Endothelial cell (in vitro differentiated cells): ENCODE measurements at regions not wholly inside any gene's neighbourhood (a gene's known extent, or its start where the extent isn't known, plus 50 kb on each side); places are given as distances from the start of the nearest gene placed in this dataset.

Source experiments
- DNase-seq: peaks from one replicate; pipeline ENCODE4 v3.0.0; 2021; ENCODE audit warnings: low spot score
- H3K27ac Mint-ChIP-seq: one replicate; pipeline ENCODE4 v1.8.0; 2021; ENCODE audit warnings: mixed read lengths, inconsistent platforms; ENCODE audit not compliant: unreplicated experiment
- H3K27me3 Mint-ChIP-seq: one replicate; pipeline ENCODE4 v1.8.0; 2021; ENCODE audit warnings: mild to moderate bottlenecking, moderate library complexity, mixed read lengths, inconsistent platforms; ENCODE audit not compliant: unreplicated experiment
- H3K36me3 Mint-ChIP-seq: one replicate; pipeline ENCODE4 v1.8.0; 2021; ENCODE audit warnings: mild to moderate bottlenecking, low read depth, mixed read lengths, inconsistent platforms; ENCODE audit not compliant: unreplicated experiment
- H3K4me1 Mint-ChIP-seq: one replicate; pipeline ENCODE4 v1.8.0; 2021; ENCODE audit warnings: mild to moderate bottlenecking, mixed read lengths, inconsistent platforms; ENCODE audit not compliant: unreplicated experiment
- H3K4me3 Mint-ChIP-seq: one replicate; pipeline ENCODE4 v1.8.0; 2021; ENCODE audit warnings: mild to moderate bottlenecking, mixed read lengths, inconsistent platforms; ENCODE audit not compliant: unreplicated experiment
- H3K9me3 Mint-ChIP-seq: one replicate; pipeline ENCODE4 v1.8.0; 2021; ENCODE audit warnings: mixed read lengths, inconsistent platforms; ENCODE audit not compliant: unreplicated experiment
- TF ChIP-seq, protein P1 (sequence below): fragments of 200-600 bp; sonication (generic); IDR thresholded peaks from one replicate; pipeline ENCODE4 v1.5.0; 2021; ENCODE audit warnings: antibody characterized with exemption; ENCODE audit not compliant: unreplicated experiment

DNA sequence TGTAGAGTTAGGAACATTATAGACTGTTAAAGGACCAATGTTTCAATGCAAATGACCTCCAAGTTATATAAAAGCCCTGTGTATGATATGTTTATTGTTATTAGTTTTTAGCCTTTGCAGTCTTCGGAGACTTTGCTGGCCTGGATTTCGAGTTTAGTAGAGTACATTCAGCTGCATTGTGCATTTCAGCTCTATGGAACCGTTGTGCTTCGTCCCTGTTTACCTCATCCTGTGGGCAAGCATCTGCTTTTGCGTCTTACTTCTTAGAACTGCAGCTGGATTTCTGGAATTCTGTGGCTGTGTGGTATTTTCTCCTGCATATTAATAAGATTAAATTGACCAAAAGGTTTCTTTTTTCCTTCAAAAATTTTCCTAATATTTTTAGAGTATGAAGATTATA, 138.6 kb downstream of the KCNRG start:
- Mint-ChIP-seq H3K9me3 (no peaks in the 10 kb centered on the region), H3K27me3 (peaks cover under 1% of the 10 kb centered on the region), H3K4me1 (peaks cover 4% of the 10 kb centered on the region), H3K4me3 (no peak overlapping the region), H3K36me3 (no peaks in the 10 kb centered on the region), H3K27ac (no peak overlapping the region)
- TF ChIP-seq, protein P1, sequence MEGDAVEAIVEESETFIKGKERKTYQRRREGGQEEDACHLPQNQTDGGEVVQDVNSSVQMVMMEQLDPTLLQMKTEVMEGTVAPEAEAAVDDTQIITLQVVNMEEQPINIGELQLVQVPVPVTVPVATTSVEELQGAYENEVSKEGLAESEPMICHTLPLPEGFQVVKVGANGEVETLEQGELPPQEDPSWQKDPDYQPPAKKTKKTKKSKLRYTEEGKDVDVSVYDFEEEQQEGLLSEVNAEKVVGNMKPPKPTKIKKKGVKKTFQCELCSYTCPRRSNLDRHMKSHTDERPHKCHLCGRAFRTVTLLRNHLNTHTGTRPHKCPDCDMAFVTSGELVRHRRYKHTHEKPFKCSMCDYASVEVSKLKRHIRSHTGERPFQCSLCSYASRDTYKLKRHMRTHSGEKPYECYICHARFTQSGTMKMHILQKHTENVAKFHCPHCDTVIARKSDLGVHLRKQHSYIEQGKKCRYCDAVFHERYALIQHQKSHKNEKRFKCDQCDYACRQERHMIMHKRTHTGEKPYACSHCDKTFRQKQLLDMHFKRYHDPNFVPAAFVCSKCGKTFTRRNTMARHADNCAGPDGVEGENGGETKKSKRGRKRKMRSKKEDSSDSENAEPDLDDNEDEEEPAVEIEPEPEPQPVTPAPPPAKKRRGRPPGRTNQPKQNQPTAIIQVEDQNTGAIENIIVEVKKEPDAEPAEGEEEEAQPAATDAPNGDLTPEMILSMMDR = no peak
- no peak for DNase-seq

DNA sequence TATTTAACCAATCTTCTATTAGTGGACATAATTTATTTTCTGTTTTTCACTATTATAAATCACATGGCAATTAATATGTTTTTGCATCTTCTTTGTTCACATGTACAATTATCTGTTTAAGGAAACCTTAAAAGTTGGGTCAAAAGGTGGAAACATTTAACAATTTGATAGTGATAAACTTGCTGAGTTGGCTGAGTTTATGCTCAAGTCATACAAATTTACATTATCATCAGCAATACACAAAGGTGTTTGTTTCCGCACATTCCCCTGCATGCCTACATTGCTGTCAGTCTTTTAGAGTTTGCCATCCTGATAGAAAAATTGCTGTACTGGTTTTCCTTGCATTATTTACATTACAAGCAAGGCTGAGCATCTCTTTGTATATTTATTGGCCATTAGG, 139.5 kb downstream of the KCNRG start:
- Mint-ChIP-seq H3K9me3 (no peaks in the 10 kb centered on the region), H3K27ac (no peak overlapping the region), H3K36me3 (no peaks in the 10 kb centered on the region), H3K27me3 (peaks cover 1% of the 10 kb centered on the region), H3K4me1 (peaks cover 1% of the 10 kb centered on the region), H3K4me3 (no peak overlapping the region)
- DNase-seq = no peak
- TF ChIP-seq, protein P1 = no peak

DNA sequence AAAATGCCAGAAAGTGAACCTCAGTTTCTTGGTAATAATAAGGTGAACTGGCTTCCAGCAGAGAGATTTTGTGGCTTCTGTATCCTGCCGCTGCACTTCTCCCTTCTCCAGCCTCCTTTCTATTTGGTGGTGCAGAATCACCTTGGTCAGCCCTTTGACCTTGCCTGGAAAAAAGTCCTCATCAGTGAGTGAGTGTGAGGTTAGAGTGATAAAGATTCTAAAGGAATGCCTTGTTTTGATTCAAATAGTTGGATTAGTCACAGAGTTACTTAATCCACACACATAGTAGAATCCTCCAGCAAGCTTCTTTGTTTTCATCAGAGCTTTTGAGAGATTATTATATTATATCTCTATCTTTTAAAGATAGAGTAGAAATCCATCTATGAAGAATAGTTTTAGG, 140.9 kb downstream of the KCNRG start:
- no peak overlapping the region for H3K4me3 Mint-ChIP-seq
- H3K36me3 Mint-ChIP-seq = no peaks in the 10 kb centered on the region
- H3K9me3 Mint-ChIP-seq = no peaks in the 10 kb centered on the region
- no peaks in the 10 kb centered on the region for H3K4me1 Mint-ChIP-seq
- TF ChIP-seq, protein P1 = no peak
- DNase-seq = no peak
- H3K27me3 Mint-ChIP-seq = peaks cover 1% of the 10 kb centered on the region
- H3K27ac Mint-ChIP-seq = no peak overlapping the region

DNA sequence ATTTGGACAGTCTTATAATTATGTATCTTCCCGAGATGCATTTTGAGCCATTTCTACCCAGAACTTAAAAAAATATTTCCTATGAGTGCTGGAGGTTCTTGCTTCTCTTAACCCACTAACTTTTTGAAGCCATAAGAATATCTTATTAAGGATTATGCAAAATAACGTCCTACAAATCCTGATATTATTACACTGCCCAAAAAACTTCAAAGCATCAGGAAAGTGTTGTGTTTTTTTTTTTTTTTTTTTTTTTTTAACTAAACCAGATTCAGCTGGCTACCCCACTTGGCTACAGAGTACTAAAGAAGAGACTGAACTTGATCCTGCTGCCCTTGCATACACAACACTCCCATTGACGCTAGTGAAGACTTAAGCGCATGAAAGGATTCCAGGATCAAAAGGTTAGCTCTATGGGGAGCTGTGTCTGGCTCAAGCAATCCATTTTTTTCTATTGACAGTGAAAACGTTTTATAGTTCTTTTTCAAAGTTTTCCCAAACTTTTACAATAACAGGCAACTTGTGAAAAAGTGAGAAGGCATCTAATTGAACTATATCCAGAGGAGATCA, 141.4 kb downstream of the KCNRG start:
- Mint-ChIP-seq H3K36me3 (no peaks in the 10 kb centered on the region), H3K4me3 (no peak overlapping the region), H3K4me1 (no peaks in the 10 kb centered on the region), H3K27ac (no peak overlapping the region), H3K9me3 (no peaks in the 10 kb centered on the region), H3K27me3 (peaks cover 1% of the 10 kb centered on the region)
- DNase-seq = no peak
- TF ChIP-seq, protein P1 = no peak

DNA sequence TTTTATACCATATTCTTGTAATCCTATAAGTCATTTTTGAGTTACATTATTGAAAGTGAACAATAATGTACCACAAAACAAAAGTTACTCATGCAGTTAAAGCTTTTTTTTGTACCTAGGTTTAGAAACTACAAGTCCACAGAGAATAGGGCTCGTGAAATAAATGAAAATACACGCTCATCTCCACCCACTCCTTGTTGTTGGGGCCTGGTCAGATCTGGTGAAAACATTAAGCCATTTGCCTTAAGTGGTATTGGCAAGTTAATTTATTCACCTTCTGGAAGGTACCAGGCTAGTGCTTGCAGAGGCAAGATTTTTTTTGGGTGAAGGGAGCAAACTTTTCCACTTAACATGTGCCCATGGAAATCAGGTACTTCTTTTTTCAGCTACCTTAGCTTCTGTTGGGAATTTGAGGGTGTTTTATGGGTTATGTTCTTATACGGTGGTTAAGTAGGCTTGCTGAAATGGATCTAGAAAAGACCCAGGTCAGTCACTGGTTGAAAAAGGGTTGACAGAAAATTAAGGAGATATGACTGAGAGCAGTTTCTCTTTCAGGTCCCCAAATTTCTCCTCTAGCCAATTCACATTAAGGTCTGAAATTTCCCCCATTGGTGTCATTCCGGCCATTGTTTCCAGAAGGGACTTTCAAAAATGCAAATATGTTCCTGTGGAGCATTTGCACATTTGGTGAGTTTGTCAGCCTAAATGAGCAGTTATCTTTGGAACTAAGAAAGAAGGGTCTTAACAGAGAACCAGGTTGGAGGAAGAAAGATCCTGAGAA, 143.3 kb downstream of the KCNRG start:
- DNase-seq = no peak
- Mint-ChIP-seq H3K4me1 (peaks cover 3% of the 10 kb centered on the region), H3K27ac (no peak overlapping the region), H3K9me3 (no peaks in the 10 kb centered on the region), H3K27me3 (peaks cover 1% of the 10 kb centered on the region), H3K4me3 (no peak overlapping the region), H3K36me3 (no peaks in the 10 kb centered on the region)
- TF ChIP-seq, protein P1 = no peak
